ENCODE measurements at regions not wholly inside any gene's neighbourhood (a gene's known extent, or its start where the extent isn't known, plus 50 kb on each side); places are given as distances from the start of the nearest gene placed in this dataset.

GRCh38 chr3:168989396-168989795 lies 674.1 kb downstream of the MECOM start:
- no peak for TF ChIP-seq CTCF (optimal IDR thresholded peaks at IDR 0.05 in 1 of 3, IDR thresholded peaks at IDR 0.05 in 1 of 3, conservative IDR thresholded peaks at IDR 0.05 in 1 of 3; ENCODE audit: extremely low read depth in 1 of 3, insufficient read depth in 2 of 3, low read length in 3 of 3)
- TF ChIP-seq EZH2 (IDR thresholded peaks at IDR 0.05; ENCODE audit: low read length), result no peak

Data from keratinocyte (primary cell).